HEK293T (cell line): ENCODE measurements at regions not wholly inside any gene's neighbourhood (a gene's known extent, or its start where the extent isn't known, plus 50 kb on each side); places are given as distances from the start of the nearest gene placed in this dataset.

Source experiments
- ARNT ChIP-seq: fragments of 450-650 bp; IDR thresholded peaks from 2 replicates; pipeline ENCODE4 v1.6.1; 2017; ENCODE audit warnings: mild to moderate bottlenecking
- BHLHE40 ChIP-seq: fragments of 450-650 bp; IDR thresholded peaks from 2 replicates; pipeline ENCODE4 v1.6.1; 2016; ENCODE audit warnings: mild to moderate bottlenecking, moderate library complexity, borderline replicate concordance
- CTBP1 ChIP-seq: fragments of 450-650 bp; IDR thresholded peaks from 2 replicates; pipeline ENCODE4 v1.6.1; 2016; ENCODE audit warnings: borderline replicate concordance
- ELF4 ChIP-seq: fragments of 450-650 bp; IDR thresholded peaks from 2 replicates; pipeline ENCODE4 v1.6.1; 2017; ENCODE audit warnings: antibody characterized with exemption
- FOXA1 ChIP-seq: fragments of 450-650 bp; IDR thresholded peaks from 2 replicates; pipeline ENCODE4 v1.6.1; 2016; ENCODE audit warnings: mild to moderate bottlenecking
- FOXK2 ChIP-seq: fragments of 450-650 bp; IDR thresholded peaks from 2 replicates; pipeline ENCODE4 v1.6.1; 2016; ENCODE audit warnings: mild to moderate bottlenecking
- FOXM1 ChIP-seq: fragments of 450-650 bp; IDR thresholded peaks from 2 replicates; pipeline ENCODE4 v1.6.1; 2017; ENCODE audit warnings: mild to moderate bottlenecking, borderline replicate concordance
- HDGF ChIP-seq: fragments of 450-650 bp; IDR thresholded peaks from 2 replicates; pipeline ENCODE4 v1.6.1; 2017; ENCODE audit warnings: antibody characterized with exemption, borderline replicate concordance
- L3MBTL2 ChIP-seq: fragments of 450-650 bp; conservative IDR thresholded peaks from 2 replicates; pipeline ENCODE4 v1.6.1; 2016; ENCODE audit warnings: mild to moderate bottlenecking
- SP1 ChIP-seq: fragments of 450-650 bp; IDR thresholded peaks from 2 replicates; pipeline ENCODE4 v1.6.1; 2017
- SUZ12 ChIP-seq: fragments of 450-650 bp; IDR thresholded peaks from 2 replicates; pipeline ENCODE4 v1.6.1; 2016; ENCODE audit warnings: mild to moderate bottlenecking
- TARDBP ChIP-seq: fragments of 450-650 bp; IDR thresholded peaks from 2 replicates; pipeline ENCODE4 v1.6.1; 2016

DNA sequence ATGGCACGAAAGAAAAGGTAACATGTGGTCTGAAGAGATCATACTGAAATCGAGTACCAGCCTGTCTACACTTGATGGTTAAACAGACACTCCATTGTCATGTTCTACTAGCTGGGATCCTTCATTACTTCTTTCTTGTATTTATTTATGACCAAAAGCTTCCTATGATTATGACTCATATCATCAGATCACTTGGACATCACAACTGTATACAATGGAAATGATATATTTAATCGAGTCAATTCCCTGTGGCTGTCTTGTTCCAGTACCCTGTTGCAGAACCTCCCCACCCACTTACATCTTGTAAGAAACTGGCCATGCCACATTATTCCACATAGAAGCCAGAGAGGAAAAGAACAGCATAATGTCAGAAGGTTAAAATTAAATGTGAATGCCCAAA is 358.9 kb downstream of the ZEB2 start:
- TF ChIP-seq ELF4 (no peak), TARDBP (no peak), SUZ12 (no peak), BHLHE40 (no peak), ARNT (no peak), FOXA1 (no peak), HDGF (no peak), SP1 (no peak), FOXM1 (no peak), FOXK2 (no peak), L3MBTL2 (no peak), CTBP1 (no peak)
